Common myeloid progenitor, CD34-positive (primary cell): ENCODE measurements at regions not wholly inside any gene's neighbourhood (a gene's known extent, or its start where the extent isn't known, plus 50 kb on each side); places are given as distances from the start of the nearest gene placed in this dataset.

Source experiments
- CTCF ChIA-PET: fragments of 350-600 bp; sonication (Branson Sonifier 250); formaldehyde crosslinking; loops from one replicate; lab custom pipeline; 2021; ENCODE audit warnings: antibody characterized with exemption; lab: Charles Lee
- POLR2A ChIA-PET: fragments of 350-600 bp; sonication (Branson Sonifier 250); formaldehyde crosslinking; loops from one replicate; lab custom pipeline; 2021; ENCODE audit warnings: antibody characterized with exemption; lab: Charles Lee
- DNase-seq, 3 donors: peaks; one replicate each; pipeline versions ENCODE4 v3.0.0 to v3.0.0-alpha.2; 2013
- H3K27ac ChIP-seq, 2 experiments: 1 replicate in 1 of 2; 2 replicates in 1 of 2; pipeline ENCODE4 v1.7.0; 2013; ENCODE audit warnings: inconsistent platforms in 2 of 2, low read length in 2 of 2, mild to moderate bottlenecking in 2 of 2, low read depth in 1 of 2, moderate library complexity in 1 of 2; ENCODE audit not compliant: severe bottlenecking in 2 of 2, insufficient read depth in 1 of 2, poor library complexity in 1 of 2
- H3K27me3 ChIP-seq, 5 experiments: replicated peaks in 2 of 5; 1 replicate in 3 of 5; 2 replicates in 2 of 5; pipeline versions ENCODE4 v1.6.1 to v1.7.0; 2013; ENCODE audit warnings: low read length in 4 of 5, mild to moderate bottlenecking in 2 of 5, moderate library complexity in 2 of 5, inconsistent platforms in 1 of 5; ENCODE audit not compliant: insufficient read depth in 5 of 5, control insufficient read depth in 4 of 5
- H3K36me3 ChIP-seq, 4 experiments: 1 replicate in 2 of 4; 2 replicates in 2 of 4; pipeline versions ENCODE4 v1.6.1 to v1.7.0; 2013; ENCODE audit warnings: low read length in 3 of 4, control low read depth in 1 of 4, mild to moderate bottlenecking in 1 of 4; ENCODE audit not compliant: control insufficient read depth in 4 of 4, insufficient read depth in 4 of 4
- H3K4me1 ChIP-seq, 4 experiments: 1 replicate in 3 of 4; 2 replicates in 1 of 4; pipeline versions ENCODE4 v1.6.1 to v1.7.1; 2013; ENCODE audit warnings: low read length in 3 of 4, mild to moderate bottlenecking in 3 of 4, control low read depth in 1 of 4, inconsistent platforms in 1 of 4, moderate library complexity in 1 of 4; ENCODE audit not compliant: control insufficient read depth in 4 of 4, insufficient read depth in 4 of 4; ENCODE audit errors: control extremely low read depth in 1 of 4
- H3K4me3 ChIP-seq, 7 experiments: 1 replicate in 4 of 7; 2 replicates in 3 of 7; pipeline versions ENCODE4 v1.5.1 to v1.7.0; 2013; ENCODE audit warnings: mild to moderate bottlenecking in 7 of 7, low read length in 6 of 7, moderate library complexity in 6 of 7, inconsistent platforms in 2 of 7, low read depth in 2 of 7, control low read depth in 1 of 7; ENCODE audit not compliant: insufficient read depth in 4 of 7, control insufficient read depth in 1 of 7; ENCODE audit errors: extremely low read depth in 1 of 7
- H3K9me3 ChIP-seq, 5 experiments: 1 replicate in 4 of 5; 2 replicates in 1 of 5; pipeline versions ENCODE4 v1.6.1 to v1.7.1; 2013; ENCODE audit warnings: low read length in 4 of 5, mild to moderate bottlenecking in 2 of 5, inconsistent platforms in 1 of 5, low read depth in 1 of 5, moderate library complexity in 1 of 5; ENCODE audit not compliant: control insufficient read depth in 4 of 5, insufficient read depth in 2 of 5; ENCODE audit errors: control extremely low read depth in 1 of 5
- WGBS: methylation state at CpG from one replicate; pipeline ENCODE4 v1.1.5; 2013; ENCODE audit not compliant: insufficient coverage; 5-methylcytosine and 5-hydroxymethylcytosine counted together

DNA sequence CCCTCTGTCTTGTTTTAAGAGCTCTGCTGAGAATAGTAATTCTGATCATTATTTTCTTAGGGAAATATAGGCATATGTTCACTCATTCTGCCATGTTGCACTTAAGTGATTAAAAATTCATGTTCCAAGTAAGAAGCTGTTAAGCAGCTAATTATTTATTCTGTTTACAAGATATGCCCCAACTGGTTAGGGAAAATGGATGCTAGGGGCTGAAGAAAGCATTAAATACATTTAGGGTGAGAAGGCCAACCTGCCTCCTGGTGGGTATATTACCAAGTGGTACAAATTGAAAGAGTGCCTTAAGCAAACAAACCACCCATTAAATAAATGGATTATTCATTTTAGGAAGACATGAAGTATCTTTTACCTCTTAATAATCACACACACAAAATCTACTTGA is 392.6 kb upstream of the EPHA5 start:
- H3K4me1 ChIP-seq, result no peaks in the 10 kb centered on the region
- H3K27me3 ChIP-seq, result no peaks in the 10 kb centered on the region
- no peaks in the 10 kb centered on the region for H3K36me3 ChIP-seq
- DNase-seq, result no peak
- H3K27ac ChIP-seq, result no peak overlapping the region
- no peaks in the 10 kb centered on the region for H3K9me3 ChIP-seq
- CTCF ChIA-PET, result no interaction called here
- H3K4me3 ChIP-seq, result no peak overlapping the region
- POLR2A ChIA-PET, result no interaction called here

DNA sequence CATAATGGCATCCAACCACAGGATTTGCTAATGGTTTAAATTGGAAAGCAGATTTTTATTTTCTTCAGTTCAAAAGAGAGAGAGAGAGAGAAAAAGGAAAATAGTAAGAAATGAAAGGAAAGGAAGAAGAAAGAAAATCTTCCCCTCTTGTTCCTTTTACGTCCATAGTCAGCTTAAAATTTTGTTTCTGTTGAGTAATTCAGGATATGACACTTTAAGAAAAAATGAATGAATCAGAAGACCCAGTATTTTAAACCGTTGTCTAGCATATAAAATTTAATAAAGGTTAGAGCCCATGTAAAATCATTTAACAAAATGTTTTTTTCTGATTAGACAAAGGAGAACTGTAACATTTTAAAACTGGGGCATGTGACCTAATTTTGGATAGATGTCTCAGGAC is 391.8 kb upstream of the EPHA5 start:
- Histone ChIP-seq H3K36me3 (no peaks in the 10 kb centered on the region), H3K27me3 (no peaks in the 10 kb centered on the region), H3K4me1 (no peaks in the 10 kb centered on the region), H3K27ac (no peak overlapping the region), H3K4me3 (no peak overlapping the region), H3K9me3 (no peaks in the 10 kb centered on the region)
- DNase-seq, result no peak
- POLR2A ChIA-PET, result no interaction called here
- CTCF ChIA-PET, result no interaction called here
- WGBS, result no CpG with 5 or more reads among the region's 2 CpGs

DNA sequence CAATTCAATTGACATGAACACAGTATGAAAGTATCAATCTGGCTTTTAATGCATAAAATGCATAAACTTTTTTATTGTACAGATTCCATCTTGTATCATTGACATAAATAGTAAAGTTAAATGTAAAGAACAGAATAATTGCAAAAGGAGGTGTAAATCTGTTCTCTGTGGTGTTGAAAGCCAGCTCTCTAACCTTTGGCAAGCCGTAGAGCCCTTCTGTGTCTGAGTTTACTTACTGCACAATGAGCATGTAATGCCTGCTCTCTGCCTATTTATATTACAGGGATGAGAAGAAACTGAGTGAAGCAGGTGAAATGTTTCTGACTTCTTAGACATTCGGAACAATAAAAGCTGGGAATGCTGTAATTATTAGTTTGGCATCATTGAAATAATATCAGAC is 389.3 kb upstream of the EPHA5 start:
- CTCF ChIA-PET, result no interaction called here

DNA sequence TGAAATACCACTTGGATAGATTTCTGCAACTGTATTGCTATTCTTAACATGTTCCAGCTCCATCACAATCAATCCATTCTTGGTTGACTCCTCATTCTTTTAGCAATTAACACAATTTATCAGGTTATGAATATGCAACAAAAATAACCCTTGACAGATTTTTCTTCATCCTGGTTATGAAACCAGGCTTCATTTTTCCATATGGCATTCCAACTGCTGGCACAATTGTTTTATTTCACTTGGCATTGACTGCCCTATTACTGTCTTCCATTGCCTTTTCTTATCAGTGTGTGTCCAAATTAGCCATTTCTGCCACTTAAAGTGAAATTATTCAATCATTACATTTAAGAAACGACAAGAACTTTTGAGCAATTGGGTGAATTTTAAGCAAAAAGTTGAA is 388.8 kb upstream of the EPHA5 start:
- no CpG with 5 or more reads among the region's 1 CpG for WGBS
- DNase-seq, result no peak
- H3K36me3 ChIP-seq, result no peaks in the 10 kb centered on the region
- no peaks in the 10 kb centered on the region for H3K4me1 ChIP-seq
- CTCF ChIA-PET, result no interaction called here
- no peaks in the 10 kb centered on the region for H3K27me3 ChIP-seq
- H3K4me3 ChIP-seq, result no peak overlapping the region
- POLR2A ChIA-PET, result no interaction called here
- H3K9me3 ChIP-seq, result no peaks in the 10 kb centered on the region
- no peak overlapping the region for H3K27ac ChIP-seq

More for the DNA sequence above, 389.3 kb upstream of the EPHA5 start:
- Histone ChIP-seq H3K4me1 (no peaks in the 10 kb centered on the region), H3K27ac (no peak overlapping the region), H3K36me3 (no peaks in the 10 kb centered on the region), H3K27me3 (no peaks in the 10 kb centered on the region), H3K4me3 (no peak overlapping the region), H3K9me3 (no peaks in the 10 kb centered on the region)
- no CpG with 5 or more reads among the region's 2 CpGs for WGBS
- DNase-seq, result no peak
- POLR2A ChIA-PET, result interaction anchor here (0.6 kb wide), 1 partner anchor 21 kb away, joined by 3 read pairs; no protein-coding TSS in a partner anchor

DNA sequence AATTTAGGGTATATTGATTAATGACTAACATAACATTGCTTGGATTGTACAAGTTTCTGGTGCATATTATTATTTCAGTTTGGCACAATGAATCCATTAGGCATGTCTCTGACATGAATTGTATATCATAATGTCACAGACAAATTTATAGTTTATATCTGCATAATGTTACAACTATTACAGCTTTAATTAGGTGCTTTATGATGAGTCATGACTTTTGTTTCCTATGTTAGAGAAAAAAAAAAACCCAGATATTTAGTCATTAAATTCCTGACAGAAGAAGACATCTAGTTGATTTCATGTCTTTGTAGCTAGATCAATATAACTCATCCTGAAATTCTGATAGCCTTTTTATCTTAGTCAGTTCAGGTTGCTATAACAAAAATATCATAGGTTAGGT is 385.7 kb upstream of the EPHA5 start:
- H3K4me1 ChIP-seq, result no peaks in the 10 kb centered on the region
- H3K9me3 ChIP-seq, result no peaks in the 10 kb centered on the region
- H3K36me3 ChIP-seq, result no peaks in the 10 kb centered on the region
- POLR2A ChIA-PET, result interaction anchor here (0.6 kb wide), 1 partner anchor 1243 kb away, joined by 3 read pairs; no protein-coding TSS in a partner anchor
- no peak for DNase-seq
- H3K27ac ChIP-seq, result no peak overlapping the region
- H3K4me3 ChIP-seq, result no peak overlapping the region
- CTCF ChIA-PET, result no interaction called here
- no peaks in the 10 kb centered on the region for H3K27me3 ChIP-seq

DNA sequence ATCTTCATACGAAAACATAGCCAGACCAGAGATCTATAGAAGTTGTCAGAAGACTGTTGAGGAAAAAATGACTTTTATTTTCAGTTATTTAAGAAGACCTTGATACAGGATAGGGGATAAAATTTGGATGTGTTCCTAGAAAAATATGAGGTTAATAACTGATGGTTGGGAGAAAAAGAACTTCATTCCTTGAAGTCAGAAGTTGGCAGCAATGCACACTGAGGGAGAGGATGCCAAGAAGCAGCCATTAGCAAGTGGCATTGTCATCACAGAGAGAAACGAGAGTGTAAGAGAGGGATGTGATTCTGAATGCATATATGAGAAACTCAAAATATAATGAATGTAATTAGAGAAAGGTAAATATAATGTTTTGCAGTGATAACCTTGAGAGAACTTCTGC is 382.1 kb upstream of the EPHA5 start:
- POLR2A ChIA-PET, result no interaction called here
- 100% methylated on average over 1 of the region's 2 CpGs for WGBS
- H3K36me3 ChIP-seq, result no peaks in the 10 kb centered on the region

DNA sequence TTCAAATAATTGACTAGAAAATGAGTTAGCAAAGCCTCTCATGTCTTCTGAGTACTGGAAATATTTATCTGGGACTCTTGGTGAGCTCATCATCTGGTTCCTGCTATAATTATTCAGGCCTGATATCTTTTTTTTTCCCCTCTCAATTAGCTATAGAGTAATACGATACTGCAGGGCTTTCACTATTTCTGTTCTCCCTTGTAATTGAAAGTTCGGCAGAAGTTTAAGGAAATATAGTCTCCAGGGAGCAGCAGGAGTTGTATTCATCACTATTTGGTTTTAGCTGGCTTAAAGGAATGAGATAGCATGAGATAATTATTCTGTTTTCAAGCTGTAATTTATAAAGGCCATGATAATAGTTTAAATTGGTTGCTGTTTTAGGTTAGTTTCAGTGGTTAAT is 378.6 kb upstream of the EPHA5 start:
- H3K27me3 ChIP-seq, result no peaks in the 10 kb centered on the region
- WGBS, result 100% methylated on average over 1 of the region's 2 CpGs
- DNase-seq, result no peak
- no peaks in the 10 kb centered on the region for H3K4me1 ChIP-seq
- no peaks in the 10 kb centered on the region for H3K36me3 ChIP-seq
- H3K4me3 ChIP-seq, result no peak overlapping the region
- no peak overlapping the region for H3K27ac ChIP-seq
- ChIA-PET POLR2A (interaction anchor here (0.7 kb wide), 1 partner anchor 32 kb away, joined by 6 read pairs; no protein-coding TSS in a partner anchor), CTCF (no interaction called here)
- H3K9me3 ChIP-seq, result no peaks in the 10 kb centered on the region

More for the DNA sequence above, 382.1 kb upstream of the EPHA5 start:
- no peak overlapping the region for H3K4me3 ChIP-seq
- H3K27me3 ChIP-seq, result no peaks in the 10 kb centered on the region
- no peaks in the 10 kb centered on the region for H3K4me1 ChIP-seq
- DNase-seq, result no peak
- H3K27ac ChIP-seq, result no peak overlapping the region
- H3K9me3 ChIP-seq, result no peaks in the 10 kb centered on the region
- CTCF ChIA-PET, result no interaction called here
